H9 (cell line): ENCODE measurements at regions not wholly inside any gene's neighbourhood (a gene's known extent, or its start where the extent isn't known, plus 50 kb on each side); places are given as distances from the start of the nearest gene placed in this dataset.

Experiments used
- DNase-seq: peaks from one replicate; pipeline ENCODE4 v3.0.0-alpha.2; 2017
- H2AFZ ChIP-seq: one replicate; pipeline ENCODE4 v1.6.1; 2013; ENCODE audit warnings: mild to moderate bottlenecking, low read length, control low read depth, moderate library complexity
- H2AK5ac ChIP-seq: 2 replicates; pipeline ENCODE4 v1.6.1; 2013; ENCODE audit warnings: low read length, control low read depth, mixed read lengths; ENCODE audit not compliant: insufficient read length
- H2BK120ac ChIP-seq: one replicate; pipeline ENCODE4 v1.6.1; 2013; ENCODE audit warnings: low read depth, mild to moderate bottlenecking, low read length, control low read depth, inconsistent platforms; ENCODE audit not compliant: poor library complexity, severe bottlenecking
- H2BK12ac ChIP-seq: 2 replicates; pipeline ENCODE4 v1.6.1; 2013; ENCODE audit warnings: low read length, control low read depth, mixed read lengths, low read depth; ENCODE audit not compliant: insufficient read length
- H2BK15ac ChIP-seq: 2 replicates; pipeline ENCODE4 v1.6.1; 2013; ENCODE audit warnings: low read depth, low read length, control low read depth
- H2BK20ac ChIP-seq: one replicate; pipeline ENCODE4 v1.6.1; 2013; ENCODE audit warnings: low read depth, mild to moderate bottlenecking, low read length, control low read depth, inconsistent platforms; ENCODE audit not compliant: poor library complexity, severe bottlenecking
- H2BK5ac ChIP-seq: 2 replicates; pipeline ENCODE4 v1.6.1; 2013; ENCODE audit warnings: low read length, control low read depth, mixed read lengths; ENCODE audit not compliant: insufficient read length
- H3K14ac ChIP-seq: 2 replicates; pipeline ENCODE4 v1.6.1; 2013; ENCODE audit warnings: low read length, control low read depth; ENCODE audit not compliant: insufficient read depth
- H3K18ac ChIP-seq: 2 replicates; pipeline ENCODE4 v1.6.1; 2013; ENCODE audit warnings: low read depth, mild to moderate bottlenecking, mixed read lengths, low read length, control low read depth; ENCODE audit not compliant: insufficient read length
- H3K23ac ChIP-seq: 2 replicates; pipeline ENCODE4 v1.6.1; 2013; ENCODE audit warnings: low read length, control low read depth, mixed read lengths, low read depth; ENCODE audit not compliant: insufficient read length
- H3K23me2 ChIP-seq: 2 replicates; pipeline ENCODE4 v1.6.1; 2013; ENCODE audit warnings: low read depth, mild to moderate bottlenecking, mixed read lengths, low read length, control low read depth; ENCODE audit not compliant: insufficient read length, poor library complexity, severe bottlenecking
- H3K27ac ChIP-seq: 2 replicates; pipeline ENCODE4 v1.5.1; 2013; ENCODE audit warnings: low read length, control low read depth, mixed read lengths, low read depth; ENCODE audit not compliant: insufficient read length
- H3K27me3 ChIP-seq: 2 replicates; pipeline ENCODE4 v1.6.1; 2013; ENCODE audit warnings: low read length, control low read depth, inconsistent platforms; ENCODE audit not compliant: insufficient read depth
- H3K4ac ChIP-seq: 2 replicates; pipeline ENCODE4 v1.6.1; 2013; ENCODE audit warnings: low read depth, mild to moderate bottlenecking, control low read depth, inconsistent platforms, low read length, moderate library complexity
- H3K4me1 ChIP-seq: 2 replicates; pipeline ENCODE4 v1.6.1; 2013; ENCODE audit warnings: low read length, control low read depth, inconsistent platforms; ENCODE audit not compliant: insufficient read depth
- H3K4me2 ChIP-seq: 2 replicates; pipeline ENCODE4 v1.6.1; 2013; ENCODE audit warnings: low read length, control low read depth, mixed read lengths; ENCODE audit not compliant: insufficient read length, insufficient read depth
- H3K56ac ChIP-seq: 2 replicates; pipeline ENCODE4 v1.6.1; 2013; ENCODE audit warnings: low read depth, mild to moderate bottlenecking, mixed read lengths, low read length, control low read depth; ENCODE audit not compliant: insufficient read length
- H3K79me1 ChIP-seq: 2 replicates; pipeline ENCODE4 v1.6.1; 2013; ENCODE audit warnings: low read depth, mild to moderate bottlenecking, moderate library complexity, low read length, control low read depth, inconsistent platforms; ENCODE audit not compliant: insufficient read depth, poor library complexity, severe bottlenecking
- H3K79me2 ChIP-seq: 2 replicates; pipeline ENCODE4 v1.6.1; 2013; ENCODE audit warnings: low read length, control low read depth, inconsistent platforms; ENCODE audit not compliant: insufficient read depth
- H3K9ac ChIP-seq: 2 replicates; pipeline ENCODE4 v1.6.1; 2013; ENCODE audit warnings: low read length, control low read depth, mixed read lengths; ENCODE audit not compliant: insufficient read length; ENCODE audit errors: extremely low read depth
- H3K9me3 ChIP-seq: one replicate; pipeline ENCODE4 v1.6.1; 2013; ENCODE audit warnings: low read depth, low read length, inconsistent platforms; ENCODE audit not compliant: control insufficient read depth
- H3T11ph ChIP-seq: one replicate; pipeline ENCODE4 v1.6.1; 2013; ENCODE audit warnings: mild to moderate bottlenecking, low read length, control low read depth, inconsistent platforms
- H4K20me1 ChIP-seq: one replicate; pipeline ENCODE4 v1.6.1; 2013; ENCODE audit not compliant: control insufficient read depth, insufficient read length, insufficient read depth
- H4K5ac ChIP-seq: 2 replicates; pipeline ENCODE4 v1.6.1; 2013; ENCODE audit warnings: low read depth, mild to moderate bottlenecking, mixed read lengths, low read length, control low read depth; ENCODE audit not compliant: insufficient read length
- H4K8ac ChIP-seq: replicated peaks from 2 replicates; pipeline ENCODE4 v1.6.1; 2013; ENCODE audit warnings: low read length, control low read depth, mixed read lengths, low read depth; ENCODE audit not compliant: insufficient read length
- H4K91ac ChIP-seq: 2 replicates; pipeline ENCODE4 v1.6.1; 2013; ENCODE audit warnings: low read depth, mild to moderate bottlenecking, moderate library complexity, mixed read lengths, low read length, control low read depth; ENCODE audit not compliant: insufficient read length
- H3K27ac Mint-ChIP-seq, 3 experiments: 2 replicates in 2 of 3; 3 replicates in 1 of 3; pipeline ENCODE4 v1.8.0; 2020 to 2021; ENCODE audit warnings: mixed read lengths in 3 of 3, mild to moderate bottlenecking in 1 of 3, moderate library complexity in 1 of 3
- H3K27me3 Mint-ChIP-seq: 2 replicates; pipeline ENCODE4 v1.8.0; 2021; ENCODE audit warnings: low read depth, mild to moderate bottlenecking, moderate library complexity, mixed read lengths
- H3K36me3 Mint-ChIP-seq, 3 experiments: 2 replicates in 2 of 3; 3 replicates in 1 of 3; pipeline ENCODE4 v1.8.0; 2020 to 2021; ENCODE audit warnings: low read depth in 3 of 3, mixed read lengths in 3 of 3; ENCODE audit not compliant: insufficient read depth in 1 of 3
- H3K4me1 Mint-ChIP-seq, 2 experiments: 2 replicates each; pipeline ENCODE4 v1.8.0; 2020; ENCODE audit warnings: mixed read lengths in 2 of 2
- H3K4me3 Mint-ChIP-seq, 2 experiments: 2 replicates in 1 of 2; 3 replicates in 1 of 2; pipeline ENCODE4 v1.8.0; 2020 to 2021; ENCODE audit warnings: mild to moderate bottlenecking in 2 of 2, mixed read lengths in 2 of 2, moderate library complexity in 1 of 2
- H3K9me3 Mint-ChIP-seq, 2 experiments: 2 replicates in 1 of 2; 3 replicates in 1 of 2; pipeline ENCODE4 v1.8.0; 2020; ENCODE audit warnings: mild to moderate bottlenecking in 2 of 2, mixed read lengths in 2 of 2, moderate library complexity in 1 of 2
- WGBS: extraction: QIAGEN DNeasy Blood & Tissue Kit; methylation state at CpG from one replicate; pipeline ENCODE4 v1.1.7; 2013; ENCODE audit warnings: missing lambda C conversion rate, low lambda C conversion rate, mixed read lengths; ENCODE audit not compliant: insufficient read length; ENCODE audit errors: extremely low coverage; 5-methylcytosine and 5-hydroxymethylcytosine counted together
- TF ChIP-seq, protein P1 (sequence below): fragments of 200-600 bp; sonication (generic); conservative IDR thresholded peaks from 3 replicates; pipeline ENCODE4 v1.8.0; 2021; ENCODE audit warnings: antibody characterized with exemption, mild to moderate bottlenecking

DNA sequence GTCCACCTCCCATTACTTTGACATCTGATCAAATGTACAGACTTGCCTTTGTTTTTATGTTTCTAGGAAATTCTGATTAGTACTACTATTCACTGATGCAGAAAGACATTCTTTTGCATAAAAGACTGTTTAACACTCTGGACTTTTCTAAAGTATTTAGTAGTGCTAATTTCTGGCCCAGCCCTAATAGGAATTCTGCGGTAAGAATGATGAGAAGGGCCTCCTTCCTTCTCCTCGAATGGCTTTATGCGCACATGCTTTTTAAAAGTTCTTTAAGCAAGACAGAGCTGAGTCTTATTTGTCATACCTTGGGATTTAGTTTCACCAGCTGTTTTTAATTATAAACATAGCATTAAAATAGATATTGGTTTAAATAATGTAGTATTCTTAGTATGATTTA, 192.3 kb upstream of the RBMS3 start:
- no peak overlapping the region for H4K5ac ChIP-seq
- H3K56ac ChIP-seq, result no peak overlapping the region
- H3K9me3 ChIP-seq, result no peaks in the 10 kb centered on the region
- H2BK120ac ChIP-seq, result no peak overlapping the region
- H2BK12ac ChIP-seq, result no peak overlapping the region
- H3K4me1 Mint-ChIP-seq, result no peaks in the 10 kb centered on the region
- no peak overlapping the region for H3K27ac Mint-ChIP-seq
- H3K14ac ChIP-seq, result no peak overlapping the region
- H3K9ac ChIP-seq, result no peak overlapping the region
- H4K91ac ChIP-seq, result no peak overlapping the region
- no peak overlapping the region for H3K23ac ChIP-seq
- DNase-seq, result no peak
- H3K36me3 Mint-ChIP-seq, result peaks cover 0 to 7% (median 2%) of the 10 kb centered on the region in 3 experiments; a peak in 2 of 7 replicates
- no CpG with 5 or more reads among the region's 3 CpGs for WGBS
- H2BK5ac ChIP-seq, result no peak overlapping the region
- no peak overlapping the region for H3K4me2 ChIP-seq
- H4K8ac ChIP-seq, result no peak overlapping the region
- H3K79me1 ChIP-seq, result no peaks in the 10 kb centered on the region
- H3K4me3 Mint-ChIP-seq, result no peak overlapping the region
- no peak overlapping the region for H2AFZ ChIP-seq
- no peak overlapping the region for H3K27ac ChIP-seq
- no peak overlapping the region for H3T11ph ChIP-seq
- H3K27me3 Mint-ChIP-seq, result no peaks in the 10 kb centered on the region
- H3K23me2 ChIP-seq, result no peaks in the 10 kb centered on the region
- H4K20me1 ChIP-seq, result no peaks in the 10 kb centered on the region
- no peaks in the 10 kb centered on the region for H3K79me2 ChIP-seq
- no peak overlapping the region for H3K18ac ChIP-seq
- TF ChIP-seq, protein P1, sequence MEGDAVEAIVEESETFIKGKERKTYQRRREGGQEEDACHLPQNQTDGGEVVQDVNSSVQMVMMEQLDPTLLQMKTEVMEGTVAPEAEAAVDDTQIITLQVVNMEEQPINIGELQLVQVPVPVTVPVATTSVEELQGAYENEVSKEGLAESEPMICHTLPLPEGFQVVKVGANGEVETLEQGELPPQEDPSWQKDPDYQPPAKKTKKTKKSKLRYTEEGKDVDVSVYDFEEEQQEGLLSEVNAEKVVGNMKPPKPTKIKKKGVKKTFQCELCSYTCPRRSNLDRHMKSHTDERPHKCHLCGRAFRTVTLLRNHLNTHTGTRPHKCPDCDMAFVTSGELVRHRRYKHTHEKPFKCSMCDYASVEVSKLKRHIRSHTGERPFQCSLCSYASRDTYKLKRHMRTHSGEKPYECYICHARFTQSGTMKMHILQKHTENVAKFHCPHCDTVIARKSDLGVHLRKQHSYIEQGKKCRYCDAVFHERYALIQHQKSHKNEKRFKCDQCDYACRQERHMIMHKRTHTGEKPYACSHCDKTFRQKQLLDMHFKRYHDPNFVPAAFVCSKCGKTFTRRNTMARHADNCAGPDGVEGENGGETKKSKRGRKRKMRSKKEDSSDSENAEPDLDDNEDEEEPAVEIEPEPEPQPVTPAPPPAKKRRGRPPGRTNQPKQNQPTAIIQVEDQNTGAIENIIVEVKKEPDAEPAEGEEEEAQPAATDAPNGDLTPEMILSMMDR, result no peak
- no peaks in the 10 kb centered on the region for H3K27me3 ChIP-seq
- no peak overlapping the region for H2AK5ac ChIP-seq
- H2BK15ac ChIP-seq, result no peak overlapping the region
- no peak overlapping the region for H3K4ac ChIP-seq
- no peak overlapping the region for H2BK20ac ChIP-seq
- H3K4me1 ChIP-seq, result no peaks in the 10 kb centered on the region
- peaks cover 11 to 15% of the 10 kb centered on the region in 2 experiments for H3K9me3 Mint-ChIP-seq
